RWPE1 (cell line): ENCODE measurements at regions not wholly inside any gene's neighbourhood (a gene's known extent, or its start where the extent isn't known, plus 50 kb on each side); places are given as distances from the start of the nearest gene placed in this dataset.

Source experiments
- CTCF ChIA-PET: fragments of 350-600 bp; sonication (Branson Sonifier 250); formaldehyde crosslinking; extraction: SDS; loops from one replicate; lab custom pipeline; 2021; lab: Yijun Ruan, JAX
- POLR2A ChIA-PET: fragments of 400-600 bp; formaldehyde crosslinking; extraction: SDS; loops from one replicate; lab custom pipeline; 2020; ENCODE audit warnings: antibody characterized with exemption; ENCODE audit not compliant: low non-redundant PET; lab: Yijun Ruan, JAX
- DNase-seq: peaks from one replicate; pipeline ENCODE4 v3.0.0; 2012; ENCODE audit warnings: low spot score
- H3K27ac ChIP-seq: fragments of 450-650 bp; 2 replicates; pipeline ENCODE4 v1.5.1; 2017
- TF ChIP-seq, protein P1 (sequence below): fragments of 450-650 bp; conservative IDR thresholded peaks from 2 replicates; pipeline ENCODE4 v1.5.1; 2017; ENCODE audit warnings: low read depth, mild to moderate bottlenecking

DNA sequence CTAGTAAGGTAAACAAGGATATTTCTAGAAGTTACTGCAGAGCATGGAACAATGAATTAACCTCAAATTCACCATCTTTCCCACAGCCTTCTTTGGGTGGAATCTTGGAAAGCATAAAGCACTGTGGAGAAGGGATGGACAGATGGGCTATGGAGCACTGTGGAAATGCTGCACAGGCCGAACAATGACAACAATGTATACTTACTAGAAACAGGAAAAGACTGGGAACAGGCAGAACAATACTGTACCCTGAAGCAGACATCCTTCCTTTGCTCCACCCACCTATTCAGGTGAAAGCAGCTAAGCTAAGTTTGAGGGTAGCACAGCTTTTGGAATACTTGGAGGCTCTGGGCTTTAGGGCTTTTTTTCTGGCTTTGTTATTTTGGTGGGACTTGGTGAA lies 250.6 kb upstream of the KLF8 start:
- DNase-seq: no peak
- POLR2A ChIA-PET: no interaction called here
- TF ChIP-seq, protein P1, sequence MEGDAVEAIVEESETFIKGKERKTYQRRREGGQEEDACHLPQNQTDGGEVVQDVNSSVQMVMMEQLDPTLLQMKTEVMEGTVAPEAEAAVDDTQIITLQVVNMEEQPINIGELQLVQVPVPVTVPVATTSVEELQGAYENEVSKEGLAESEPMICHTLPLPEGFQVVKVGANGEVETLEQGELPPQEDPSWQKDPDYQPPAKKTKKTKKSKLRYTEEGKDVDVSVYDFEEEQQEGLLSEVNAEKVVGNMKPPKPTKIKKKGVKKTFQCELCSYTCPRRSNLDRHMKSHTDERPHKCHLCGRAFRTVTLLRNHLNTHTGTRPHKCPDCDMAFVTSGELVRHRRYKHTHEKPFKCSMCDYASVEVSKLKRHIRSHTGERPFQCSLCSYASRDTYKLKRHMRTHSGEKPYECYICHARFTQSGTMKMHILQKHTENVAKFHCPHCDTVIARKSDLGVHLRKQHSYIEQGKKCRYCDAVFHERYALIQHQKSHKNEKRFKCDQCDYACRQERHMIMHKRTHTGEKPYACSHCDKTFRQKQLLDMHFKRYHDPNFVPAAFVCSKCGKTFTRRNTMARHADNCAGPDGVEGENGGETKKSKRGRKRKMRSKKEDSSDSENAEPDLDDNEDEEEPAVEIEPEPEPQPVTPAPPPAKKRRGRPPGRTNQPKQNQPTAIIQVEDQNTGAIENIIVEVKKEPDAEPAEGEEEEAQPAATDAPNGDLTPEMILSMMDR: no peak
- no peak overlapping the region for H3K27ac ChIP-seq
- CTCF ChIA-PET: no interaction called here

DNA sequence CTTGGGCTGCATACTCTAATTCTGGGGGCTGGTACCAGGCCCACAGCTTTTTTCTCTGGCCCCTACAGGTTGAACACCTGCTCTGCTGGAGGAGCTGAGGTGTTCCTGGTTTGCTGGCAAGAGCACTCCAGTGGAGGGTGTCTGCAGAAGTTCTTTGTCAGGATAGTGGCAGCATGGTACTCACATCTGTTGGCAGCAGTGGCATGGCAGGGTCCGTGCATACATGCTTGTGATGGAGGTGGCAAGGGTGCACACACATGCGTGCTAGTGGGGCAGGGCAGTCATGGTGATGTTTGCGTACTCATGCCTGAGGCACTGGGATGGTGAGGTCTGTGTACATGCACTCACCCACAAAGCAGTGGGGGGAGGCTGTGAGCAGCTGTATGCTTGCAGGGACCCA lies 235.5 kb upstream of the KLF8 start:
- CTCF ChIA-PET: no interaction called here
- POLR2A ChIA-PET: no interaction called here
- H3K27ac ChIP-seq: no peak overlapping the region
- no peak for DNase-seq
- TF ChIP-seq, protein P1: no peak

GRCh38 chrX:56000174-56000573 lies 232.0 kb upstream of the KLF8 start:
- DNase-seq: no peak
- TF ChIP-seq, protein P1: no peak
- H3K27ac ChIP-seq: no peak overlapping the region
- ChIA-PET POLR2A (no interaction called here), CTCF (no interaction called here)

- DNase-seq: no peak
- CTCF ChIA-PET: no interaction called here
- TF ChIP-seq, protein P1: no peak
- H3K27ac ChIP-seq: no peak overlapping the region
- POLR2A ChIA-PET: no interaction called here
Measured at GRCh38 chrX:56000729-56001128, 231.4 kb upstream of the KLF8 start.

DNA sequence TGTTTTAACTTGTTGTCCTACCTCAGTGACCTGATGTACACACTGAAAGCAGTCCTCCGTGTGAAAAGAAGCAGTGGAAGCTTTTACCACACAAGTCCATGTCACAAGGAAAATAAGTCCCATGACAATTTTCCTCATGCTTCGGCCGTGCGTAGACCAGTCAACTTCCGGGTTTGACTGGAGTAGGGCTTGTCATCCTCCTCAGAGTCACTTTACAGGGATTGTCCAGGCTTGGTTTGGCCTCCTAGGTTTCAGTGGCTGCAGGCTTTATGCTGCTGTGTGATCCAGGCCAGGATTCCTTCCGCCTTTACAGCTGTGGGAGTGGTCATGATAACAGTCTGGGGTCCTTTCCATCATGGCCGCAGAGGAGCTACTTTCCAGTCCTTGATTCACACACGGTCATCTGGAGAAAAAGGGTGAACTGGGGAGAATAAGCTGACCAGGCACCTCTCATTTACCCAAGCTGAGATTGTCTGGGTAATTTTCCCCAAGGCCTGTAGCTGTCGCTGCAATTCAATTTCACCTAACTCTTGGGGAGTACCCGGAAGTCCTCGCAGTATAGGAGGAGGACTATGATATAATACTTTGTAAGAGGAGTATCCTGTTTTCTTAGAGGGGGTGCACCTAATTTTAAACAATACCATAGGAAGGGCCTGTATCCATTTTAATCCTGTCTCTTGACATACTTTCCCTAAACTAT lies 206.1 kb upstream of the KLF8 start:
- no peak for DNase-seq
- ChIA-PET CTCF (no interaction called here), POLR2A (no interaction called here)
- H3K27ac ChIP-seq: no peak overlapping the region
- TF ChIP-seq, protein P1: no peak

DNA sequence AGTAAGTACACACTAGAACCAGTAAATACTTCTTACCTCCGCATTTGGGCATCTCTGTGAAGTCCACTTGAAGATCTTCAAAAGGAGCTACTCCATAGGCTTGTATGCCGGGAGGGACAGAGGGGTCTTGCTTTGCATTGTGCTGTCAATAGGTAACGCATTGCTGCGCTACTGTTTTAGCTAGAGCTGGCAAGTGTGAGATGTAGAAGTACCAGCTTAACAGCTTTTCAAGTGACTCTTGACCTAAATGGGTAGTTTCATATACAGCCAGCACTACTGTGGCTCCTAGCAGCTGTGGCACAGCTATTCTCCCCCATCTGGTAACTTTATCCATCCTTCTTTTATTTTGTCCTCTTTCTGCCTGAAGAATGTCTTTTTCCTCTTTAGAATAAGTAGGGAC lies 205.3 kb upstream of the KLF8 start:
- ChIA-PET POLR2A (no interaction called here), CTCF (no interaction called here)
- no peak overlapping the region for H3K27ac ChIP-seq
- DNase-seq: no peak
- TF ChIP-seq, protein P1: no peak

DNA sequence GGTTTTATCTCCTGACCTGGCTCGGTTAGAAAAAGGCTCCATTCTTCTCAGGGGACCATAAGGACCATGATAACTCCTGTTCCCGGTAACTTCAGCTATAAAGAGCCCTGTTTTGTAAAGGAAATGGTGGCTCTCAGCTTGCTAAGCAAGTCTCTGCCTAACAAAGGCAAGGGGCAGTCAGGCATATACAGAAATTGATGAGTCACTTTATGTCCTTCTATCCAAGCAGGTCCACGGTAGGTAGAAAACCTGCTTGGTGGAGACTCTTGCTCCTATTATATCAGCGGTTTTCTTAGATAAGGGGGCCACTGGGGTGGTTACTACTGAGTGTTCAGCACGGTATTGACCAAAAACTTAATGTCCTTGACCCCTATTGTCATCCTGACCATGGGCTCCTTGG lies 203.0 kb upstream of the KLF8 start:
- POLR2A ChIA-PET: no interaction called here
- no peak overlapping the region for H3K27ac ChIP-seq
- TF ChIP-seq, protein P1: no peak
- CTCF ChIA-PET: no interaction called here
- DNase-seq: no peak
